HEK293T (cell line): ENCODE measurements at regions not wholly inside any gene's neighbourhood (a gene's known extent, or its start where the extent isn't known, plus 50 kb on each side); places are given as distances from the start of the nearest gene placed in this dataset.

Experiments
- CTCF ChIA-PET: fragments of 350-600 bp; formaldehyde crosslinking; extraction: SDS; loops from one replicate; lab custom pipeline; 2021; ENCODE audit warnings: antibody characterized with exemption, inconsistent platforms; lab: Yijun Ruan, JAX
- POLR2A ChIA-PET: fragments of 350-600 bp; formaldehyde crosslinking; extraction: SDS; loops from one replicate; lab custom pipeline; 2020; ENCODE audit warnings: antibody characterized with exemption, inconsistent platforms; lab: Yijun Ruan, JAX
- DNase-seq: peaks from one replicate; pipeline ENCODE4 v3.0.0; 2012; ENCODE audit warnings: mixed read lengths; ENCODE audit errors: extremely low spot score
- ARNT ChIP-seq: fragments of 450-650 bp; IDR thresholded peaks from 2 replicates; pipeline ENCODE4 v1.6.1; 2017; ENCODE audit warnings: mild to moderate bottlenecking
- BHLHE40 ChIP-seq: fragments of 450-650 bp; IDR thresholded peaks from 2 replicates; pipeline ENCODE4 v1.6.1; 2016; ENCODE audit warnings: mild to moderate bottlenecking, moderate library complexity, borderline replicate concordance
- CTBP1 ChIP-seq: fragments of 450-650 bp; IDR thresholded peaks from 2 replicates; pipeline ENCODE4 v1.6.1; 2016; ENCODE audit warnings: borderline replicate concordance
- ELF4 ChIP-seq: fragments of 450-650 bp; IDR thresholded peaks from 2 replicates; pipeline ENCODE4 v1.6.1; 2017; ENCODE audit warnings: antibody characterized with exemption
- FOXA1 ChIP-seq: fragments of 450-650 bp; IDR thresholded peaks from 2 replicates; pipeline ENCODE4 v1.6.1; 2016; ENCODE audit warnings: mild to moderate bottlenecking
- FOXK2 ChIP-seq: fragments of 450-650 bp; IDR thresholded peaks from 2 replicates; pipeline ENCODE4 v1.6.1; 2016; ENCODE audit warnings: mild to moderate bottlenecking
- FOXM1 ChIP-seq: fragments of 450-650 bp; IDR thresholded peaks from 2 replicates; pipeline ENCODE4 v1.6.1; 2017; ENCODE audit warnings: mild to moderate bottlenecking, borderline replicate concordance
- HDGF ChIP-seq: fragments of 450-650 bp; IDR thresholded peaks from 2 replicates; pipeline ENCODE4 v1.6.1; 2017; ENCODE audit warnings: antibody characterized with exemption, borderline replicate concordance
- L3MBTL2 ChIP-seq: fragments of 450-650 bp; conservative IDR thresholded peaks from 2 replicates; pipeline ENCODE4 v1.6.1; 2016; ENCODE audit warnings: mild to moderate bottlenecking
- LEF1 ChIP-seq: fragments of 450-650 bp; IDR thresholded peaks from 2 replicates; pipeline ENCODE4 v1.6.1; 2017; ENCODE audit warnings: mild to moderate bottlenecking, borderline replicate concordance
- NFRKB ChIP-seq: fragments of 450-650 bp; IDR thresholded peaks from 2 replicates; pipeline ENCODE4 v1.6.1; 2016; ENCODE audit warnings: mild to moderate bottlenecking, moderate library complexity
- PKNOX1 ChIP-seq: fragments of 450-650 bp; IDR thresholded peaks from 2 replicates; pipeline ENCODE4 v1.6.1; 2016
- SP1 ChIP-seq: fragments of 450-650 bp; IDR thresholded peaks from 2 replicates; pipeline ENCODE4 v1.6.1; 2017
- SUZ12 ChIP-seq: fragments of 450-650 bp; IDR thresholded peaks from 2 replicates; pipeline ENCODE4 v1.6.1; 2016; ENCODE audit warnings: mild to moderate bottlenecking
- TARDBP ChIP-seq: fragments of 450-650 bp; IDR thresholded peaks from 2 replicates; pipeline ENCODE4 v1.6.1; 2016
- ZNF384 ChIP-seq: fragments of 450-650 bp; IDR thresholded peaks from 2 replicates; pipeline ENCODE4 v1.6.1; 2016

GRCh38 chr3:107142786-107143575 is 234.3 kb upstream of the CCDC54 start:
- TF ChIP-seq ARNT, result no peak
- TF ChIP-seq SP1, result no peak
- no peak for TF ChIP-seq FOXA1
- TF ChIP-seq HDGF, result no peak
- TF ChIP-seq CTBP1, result no peak
- TF ChIP-seq FOXK2, result no peak
- TF ChIP-seq ELF4, result no peak
- TF ChIP-seq NFRKB, result no peak
- no peak for TF ChIP-seq PKNOX1
- no peak for TF ChIP-seq ZNF384
- no peak for TF ChIP-seq TARDBP
- TF ChIP-seq SUZ12, result no peak
- TF ChIP-seq L3MBTL2, result no peak
- no peak for TF ChIP-seq BHLHE40
- TF ChIP-seq FOXM1, result no peak
- no peak for TF ChIP-seq LEF1
- no peak for DNase-seq
- POLR2A ChIA-PET, result no interaction called here
- CTCF ChIA-PET, result no interaction called here

DNA sequence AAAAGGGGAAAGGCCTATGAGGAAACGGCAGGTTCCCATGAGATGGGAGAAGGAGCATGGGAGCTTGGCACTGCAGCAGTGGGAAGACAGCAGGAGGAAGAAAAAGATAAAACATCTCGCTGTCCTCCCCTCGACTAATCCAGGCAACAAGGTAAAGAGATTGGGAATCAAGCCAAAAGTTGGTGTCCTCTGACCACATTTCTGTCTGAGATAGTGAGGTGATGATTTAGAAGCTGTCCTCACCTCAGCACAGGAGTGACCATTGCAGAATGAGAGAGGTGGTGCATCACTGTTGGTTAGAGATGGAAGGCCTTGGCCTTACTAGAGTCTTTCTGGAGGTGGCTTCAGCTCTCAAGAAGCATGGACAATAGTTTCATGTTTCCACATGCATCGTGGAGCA is 226.6 kb upstream of the CCDC54 start:
- no peak for TF ChIP-seq SP1
- TF ChIP-seq ZNF384, result no peak
- TF ChIP-seq TARDBP, result no peak
- no peak for TF ChIP-seq FOXM1
- DNase-seq, result no peak
- ChIA-PET CTCF (no interaction called here), POLR2A (no interaction called here)

DNA sequence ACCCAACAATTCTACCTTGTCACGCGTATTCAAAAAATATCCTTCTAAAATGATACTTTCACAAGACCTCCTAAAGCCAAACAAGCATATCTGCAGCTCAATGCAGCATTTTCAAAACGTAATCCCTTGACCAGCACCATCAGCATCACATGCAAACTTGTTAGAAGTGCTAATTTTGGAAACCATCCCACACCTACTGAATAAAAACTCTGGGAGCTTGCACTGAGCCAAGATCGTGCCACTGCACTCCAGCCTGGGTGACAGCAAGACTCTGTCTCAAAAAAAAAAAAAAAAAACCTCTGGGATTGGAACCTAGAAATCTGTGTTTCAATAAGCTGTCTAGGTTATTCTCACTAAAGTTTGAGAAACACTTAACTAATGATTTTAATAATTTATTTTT is 223.3 kb upstream of the CCDC54 start:
- DNase-seq, result no peak
- ChIA-PET CTCF (interaction anchor here (0.6 kb wide), 1 partner anchor 66 kb away, joined by 4 read pairs; no protein-coding TSS in a partner anchor), POLR2A (no interaction called here)
- TF ChIP-seq HDGF (no peak), FOXM1 (no peak)

DNA sequence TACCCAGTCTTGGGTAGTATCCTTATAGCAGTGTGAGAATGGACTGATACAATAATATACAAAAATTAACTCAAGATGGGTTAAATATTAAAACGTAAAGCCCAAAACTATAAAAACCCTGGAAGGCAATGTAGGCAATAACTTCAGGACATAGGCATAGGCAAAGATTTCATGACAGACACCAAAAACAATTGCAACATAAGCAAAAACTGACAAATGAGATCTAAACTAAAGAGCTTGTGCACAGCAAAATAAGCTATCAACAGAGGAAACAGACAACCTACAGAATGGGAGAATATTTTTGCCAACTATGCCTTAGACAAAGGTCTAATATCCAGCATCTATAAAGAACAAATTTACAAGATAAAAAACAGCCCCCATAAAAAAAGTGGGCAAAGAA is 204.8 kb upstream of the CCDC54 start:
- POLR2A ChIA-PET, result no interaction called here
- CTCF ChIA-PET, result no interaction called here
- no peak for TF ChIP-seq HDGF
- no peak for TF ChIP-seq ELF4
- TF ChIP-seq SP1, result no peak
- no peak for TF ChIP-seq SUZ12
- TF ChIP-seq NFRKB, result no peak
- no peak for TF ChIP-seq TARDBP
- TF ChIP-seq BHLHE40, result no peak
- TF ChIP-seq LEF1, result no peak
- TF ChIP-seq PKNOX1, result no peak
- TF ChIP-seq ARNT, result no peak
- TF ChIP-seq FOXK2, result no peak
- no peak for TF ChIP-seq FOXM1
- no peak for TF ChIP-seq FOXA1
- TF ChIP-seq CTBP1, result no peak
- TF ChIP-seq L3MBTL2, result no peak
- no peak for DNase-seq

DNA sequence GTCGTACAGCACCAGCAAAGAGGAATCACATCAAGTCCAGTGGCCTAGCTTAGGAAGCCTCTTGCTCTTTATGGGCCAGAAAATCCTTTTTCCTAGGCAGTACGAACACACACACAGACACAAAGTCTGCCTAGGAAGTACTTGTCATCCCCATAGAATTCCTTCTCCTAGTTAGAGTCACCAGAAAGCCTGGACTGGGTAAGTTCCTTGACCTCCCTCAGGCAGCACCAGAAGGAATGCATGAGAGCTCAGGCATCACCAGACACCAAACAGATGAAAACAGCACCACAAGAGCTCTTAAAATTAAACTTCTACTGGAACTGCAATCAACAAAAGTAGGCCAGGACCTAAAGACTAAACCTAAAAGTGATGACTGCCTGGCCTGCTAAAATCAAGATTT is 192.9 kb upstream of the CCDC54 start:
- TF ChIP-seq TARDBP (no peak), FOXK2 (no peak), FOXM1 (no peak), NFRKB (no peak), LEF1 (no peak), ELF4 (no peak), BHLHE40 (no peak), ARNT (no peak), CTBP1 (no peak), HDGF (no peak)
- CTCF ChIA-PET, result no interaction called here
- POLR2A ChIA-PET, result no interaction called here
- no peak for DNase-seq

- ChIA-PET CTCF (no interaction called here), POLR2A (no interaction called here)
- no peak for DNase-seq
- peak; percentile 80 for TF ChIP-seq PKNOX1
- no peak for TF ChIP-seq TARDBP
Observed at GRCh38 chr3:107188262-107188661, 189.0 kb upstream of the CCDC54 start.
